Hematopoietic multipotent progenitor cell treated with erythropoietin and hydrocortisone succinate and interleukin-3 and kit ligand, for 8 days (in vitro differentiated cells): ENCODE measurements at regions not wholly inside any gene's neighbourhood (a gene's known extent, or its start where the extent isn't known, plus 50 kb on each side); places are given as distances from the start of the nearest gene placed in this dataset.

ENCODE experiments used
- DNase-seq: peaks from one replicate; pipeline ENCODE4 v3.0.0-alpha.2; 2015

DNA sequence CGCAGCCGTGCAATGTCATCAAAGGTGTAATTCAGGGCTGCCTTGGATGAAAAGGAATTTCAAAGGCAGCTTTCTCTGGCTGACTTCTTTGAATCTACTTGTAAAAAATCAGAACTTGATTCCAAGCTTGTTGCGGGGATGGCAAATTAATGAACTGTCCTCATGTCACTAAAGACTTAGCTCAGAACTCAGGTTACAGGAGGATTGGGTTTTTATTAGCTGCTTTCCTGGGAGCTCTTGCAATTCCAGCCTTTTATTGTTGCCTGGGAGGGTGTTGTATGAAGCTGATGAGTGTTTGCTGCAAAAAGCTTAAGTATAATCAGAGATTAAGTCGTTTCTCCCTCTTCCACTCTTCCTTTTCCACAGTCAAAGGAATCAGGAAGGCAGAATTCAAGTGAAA lies 113.0 kb upstream of the CDH4 start:
- no peak for DNase-seq

DNA sequence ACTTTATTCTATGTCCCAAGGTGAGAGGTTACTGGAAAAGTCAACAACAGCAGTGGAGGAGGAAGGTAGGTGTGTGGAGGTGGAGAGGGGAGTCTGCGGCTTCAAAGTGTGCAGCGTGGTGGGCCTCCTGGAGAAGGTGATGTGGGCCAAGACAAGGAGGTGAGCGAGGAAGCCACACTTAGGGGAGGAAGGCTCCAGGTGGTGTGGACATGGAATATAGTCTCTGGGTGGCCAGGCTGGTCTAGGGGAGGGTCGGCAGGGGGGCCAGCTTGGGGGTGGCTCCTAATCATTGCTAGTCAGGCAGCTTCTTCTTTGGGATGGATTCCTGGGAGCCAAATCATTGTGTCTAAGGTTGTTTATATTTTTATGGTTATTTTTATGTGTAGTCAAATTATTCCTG lies 111.5 kb upstream of the CDH4 start:
- DNase-seq, result no peak

DNA sequence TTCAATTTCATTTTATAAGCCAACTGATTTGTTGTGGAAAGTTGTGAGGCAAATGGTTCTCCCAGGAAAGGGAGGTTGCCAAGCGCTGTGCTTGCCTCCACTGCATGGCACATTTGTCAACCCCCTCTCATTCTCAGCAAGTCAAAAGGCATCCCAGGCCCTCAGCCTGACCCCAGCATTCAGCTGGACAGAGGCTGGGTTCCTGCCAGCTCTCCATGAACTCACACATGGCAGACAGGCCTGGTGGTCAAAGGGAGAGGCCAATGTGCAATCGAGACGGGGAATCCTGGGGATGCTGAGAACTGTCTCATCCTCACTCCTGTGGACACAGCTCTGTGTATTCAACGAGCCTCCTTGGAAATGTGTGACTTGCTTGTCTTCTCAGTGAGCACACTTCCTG lies 106.0 kb upstream of the CDH4 start:
- no peak for DNase-seq

DNA sequence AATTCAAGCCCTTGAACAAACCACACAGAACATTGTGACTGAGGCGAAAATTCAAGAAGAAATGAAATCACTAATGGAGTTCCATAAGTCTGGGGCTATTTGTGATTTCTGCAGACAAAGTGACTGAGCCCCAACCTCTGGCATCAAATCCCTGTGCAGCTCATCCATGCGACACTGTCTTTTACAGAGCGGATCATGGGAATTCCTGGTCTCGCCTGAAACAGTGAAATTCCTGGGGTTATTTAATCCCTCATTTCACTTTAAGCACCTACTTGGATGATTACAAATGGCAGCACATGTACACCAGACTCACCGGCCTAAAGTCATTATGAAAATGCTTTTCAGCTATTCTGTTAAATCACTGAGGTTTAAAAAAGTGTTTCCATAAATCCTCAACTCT lies 102.4 kb upstream of the CDH4 start:
- DNase-seq, result no peak

DNA sequence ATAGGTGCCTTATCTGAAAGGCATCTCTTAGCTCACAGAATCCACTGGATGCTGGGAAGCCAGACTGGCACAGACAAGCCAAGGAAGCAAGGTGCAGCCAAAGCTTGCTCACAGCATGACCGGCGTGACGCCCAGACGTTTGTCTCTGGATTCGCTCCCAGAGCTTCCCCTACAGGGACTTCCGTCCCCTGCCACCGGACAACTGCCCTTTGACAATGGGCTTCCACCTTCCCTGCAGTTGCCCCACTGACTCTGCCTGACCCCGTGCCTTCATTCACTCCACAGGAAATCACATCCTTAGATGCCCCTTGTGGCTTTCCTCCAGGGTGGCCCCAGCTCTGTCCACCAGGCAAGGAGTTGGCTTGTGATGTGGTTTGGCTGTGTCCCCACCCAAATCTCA lies 94.8 kb upstream of the CDH4 start:
- DNase-seq, result no peak

DNA sequence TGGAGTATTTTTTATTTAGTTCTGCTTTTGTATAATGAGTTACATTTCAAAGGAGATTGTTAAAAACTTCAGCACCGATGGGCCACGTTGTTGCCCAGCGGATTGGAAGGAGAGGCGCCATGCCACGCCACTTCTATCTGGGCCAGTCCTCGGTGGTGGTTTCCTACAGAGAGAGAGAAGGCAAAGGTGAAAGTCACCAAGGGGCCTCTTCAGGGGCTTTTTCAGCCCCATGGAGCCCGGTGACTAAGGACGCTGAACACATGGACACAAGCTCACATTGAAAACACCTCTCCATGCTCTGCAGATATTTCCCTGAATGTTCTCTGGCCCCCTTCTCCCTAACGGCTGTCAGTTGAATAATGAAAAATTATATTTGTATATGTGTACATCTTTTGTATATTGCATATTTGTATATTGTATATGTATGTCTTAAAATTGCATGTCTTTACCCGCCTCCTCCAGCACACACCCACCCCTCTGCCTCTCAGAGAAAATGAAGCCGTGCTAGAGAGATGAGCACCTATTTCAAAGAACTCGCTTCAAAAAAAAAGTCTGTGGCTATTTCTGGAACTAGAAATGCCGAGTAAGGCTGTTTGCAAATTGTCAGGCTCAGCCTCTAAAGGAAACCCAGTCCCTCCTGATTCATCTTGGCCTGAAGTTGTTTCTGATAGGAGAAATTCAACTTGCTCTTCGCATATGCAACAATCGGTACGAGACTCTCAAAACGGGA lies 91.9 kb upstream of the CDH4 start:
- DNase-seq, result no peak

DNA sequence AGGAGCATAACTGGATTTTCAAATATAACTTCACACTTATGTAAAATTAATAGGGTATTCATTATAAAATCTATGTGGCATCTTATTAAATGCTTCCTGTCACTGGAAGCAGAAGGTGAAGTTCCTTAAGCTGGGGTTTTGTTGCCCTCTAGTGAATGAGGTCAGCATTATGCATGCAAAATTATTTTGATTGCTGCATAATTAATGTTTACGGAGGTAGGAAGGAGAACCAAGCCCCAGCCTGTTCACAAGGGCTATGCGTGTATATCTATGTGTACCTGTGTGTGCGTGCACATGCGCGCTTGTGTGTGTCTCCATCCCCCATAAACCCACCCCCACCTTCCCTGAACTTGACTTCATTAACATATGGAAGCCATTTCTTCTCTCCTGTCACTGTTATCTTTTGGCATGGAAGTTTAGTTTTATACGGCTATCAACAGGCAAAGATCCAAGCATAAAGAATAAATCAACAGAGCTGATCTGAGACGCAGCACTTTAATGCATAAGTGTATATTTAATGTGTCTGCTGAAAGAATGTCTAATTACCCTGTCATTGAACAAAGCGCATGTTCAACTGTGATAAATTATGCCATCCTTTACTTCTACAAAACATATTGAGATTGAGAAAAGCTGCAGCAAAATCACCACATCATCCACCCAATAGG lies 90.2 kb upstream of the CDH4 start:
- DNase-seq, result no peak

DNA sequence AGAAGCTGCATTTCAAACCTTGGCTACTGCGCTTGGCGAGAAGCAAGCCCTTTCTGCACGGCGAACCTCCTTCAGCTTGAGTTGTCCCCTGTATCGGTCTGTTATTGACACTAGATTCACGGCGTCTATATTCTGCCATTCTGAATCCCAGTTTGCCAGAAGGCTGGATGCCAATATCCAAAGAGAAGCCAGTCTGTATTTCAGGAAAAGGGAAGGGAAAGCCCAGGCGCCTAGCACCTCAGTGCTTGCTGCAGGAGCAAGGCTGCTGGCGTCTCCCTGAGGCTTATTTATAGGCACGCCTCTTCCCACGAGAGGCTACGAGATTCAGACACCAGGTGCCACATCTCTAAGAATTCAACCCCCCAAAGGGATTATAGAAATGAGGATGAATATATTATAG lies 89.6 kb upstream of the CDH4 start:
- DNase-seq, result no peak

DNA sequence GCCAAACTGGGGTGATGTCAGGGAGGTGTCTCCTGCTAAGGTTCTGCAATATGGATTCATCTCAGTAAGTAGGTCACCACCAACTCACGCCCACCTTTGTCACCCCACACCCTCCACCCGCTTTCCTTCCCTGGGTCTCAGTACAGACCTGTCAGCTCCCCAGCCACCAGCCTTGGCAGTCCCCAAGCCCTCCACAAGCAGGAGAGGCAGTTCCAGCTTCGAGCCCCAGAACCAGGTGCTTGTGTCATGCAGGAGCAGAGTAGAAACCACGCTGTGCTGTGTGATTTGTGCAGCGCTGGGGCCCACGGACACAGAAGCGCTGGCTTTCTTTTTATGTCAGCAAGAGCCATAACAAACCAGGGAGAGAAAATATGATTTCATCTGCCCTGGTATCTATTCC lies 89.0 kb upstream of the CDH4 start:
- DNase-seq, result no peak

DNA sequence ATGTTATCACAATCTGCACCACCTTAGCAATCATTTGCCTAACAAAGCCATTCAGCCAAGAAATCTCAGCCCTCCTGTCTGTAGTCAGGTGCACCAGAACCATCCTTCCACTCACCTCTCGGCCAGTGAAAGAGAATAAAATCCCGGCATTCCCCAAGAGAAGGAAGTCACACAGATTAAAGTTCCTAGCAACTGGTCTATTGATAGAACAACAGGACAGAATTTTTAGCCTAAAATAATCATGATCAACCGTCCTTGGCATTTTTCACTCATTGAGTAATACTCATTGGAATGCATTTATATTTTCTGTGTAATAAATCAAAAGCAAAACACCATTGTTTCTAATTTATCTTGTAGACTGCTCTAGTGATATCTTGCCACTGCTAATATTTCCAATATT lies 85.7 kb upstream of the CDH4 start:
- no peak for DNase-seq

DNA sequence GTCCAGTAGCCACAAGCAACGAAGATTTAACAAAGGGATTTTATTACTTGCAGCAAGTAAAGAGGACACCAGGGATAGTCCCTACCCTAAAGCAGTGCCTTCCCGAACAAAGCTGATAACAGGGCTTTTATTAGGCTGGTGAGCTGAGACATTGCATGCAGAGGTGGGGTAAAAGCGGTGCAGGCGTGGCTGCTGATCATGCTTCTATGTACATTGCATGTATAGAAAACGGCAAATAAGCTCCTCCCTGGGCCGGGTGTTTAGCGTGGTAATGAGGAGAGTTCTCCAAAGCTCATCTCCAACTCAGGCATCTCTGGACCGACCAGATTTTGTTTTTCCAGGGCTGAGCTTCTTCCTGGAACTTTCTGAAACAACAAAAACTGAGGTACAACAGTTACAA lies 83.5 kb upstream of the CDH4 start:
- no peak for DNase-seq

DNA sequence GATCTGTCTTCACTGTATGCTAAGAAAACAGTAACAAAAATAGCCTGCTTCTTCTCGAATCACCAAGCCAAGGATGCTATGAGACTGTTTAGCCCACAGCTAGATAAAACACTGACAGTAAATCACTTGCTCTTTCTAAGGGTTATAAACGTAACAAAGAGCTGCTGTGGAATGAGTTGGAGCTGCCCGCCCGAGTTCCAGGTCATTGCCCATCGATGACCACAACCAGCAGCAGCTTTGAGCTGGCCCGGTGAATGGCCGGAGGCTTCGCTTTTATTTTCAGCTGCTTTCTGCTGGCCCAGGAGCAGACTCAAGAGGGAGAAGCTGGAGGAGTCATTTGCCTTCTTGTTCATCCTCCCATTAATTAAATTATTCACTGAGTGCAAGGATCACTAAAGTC lies 82.2 kb upstream of the CDH4 start:
- DNase-seq, result no peak

DNA sequence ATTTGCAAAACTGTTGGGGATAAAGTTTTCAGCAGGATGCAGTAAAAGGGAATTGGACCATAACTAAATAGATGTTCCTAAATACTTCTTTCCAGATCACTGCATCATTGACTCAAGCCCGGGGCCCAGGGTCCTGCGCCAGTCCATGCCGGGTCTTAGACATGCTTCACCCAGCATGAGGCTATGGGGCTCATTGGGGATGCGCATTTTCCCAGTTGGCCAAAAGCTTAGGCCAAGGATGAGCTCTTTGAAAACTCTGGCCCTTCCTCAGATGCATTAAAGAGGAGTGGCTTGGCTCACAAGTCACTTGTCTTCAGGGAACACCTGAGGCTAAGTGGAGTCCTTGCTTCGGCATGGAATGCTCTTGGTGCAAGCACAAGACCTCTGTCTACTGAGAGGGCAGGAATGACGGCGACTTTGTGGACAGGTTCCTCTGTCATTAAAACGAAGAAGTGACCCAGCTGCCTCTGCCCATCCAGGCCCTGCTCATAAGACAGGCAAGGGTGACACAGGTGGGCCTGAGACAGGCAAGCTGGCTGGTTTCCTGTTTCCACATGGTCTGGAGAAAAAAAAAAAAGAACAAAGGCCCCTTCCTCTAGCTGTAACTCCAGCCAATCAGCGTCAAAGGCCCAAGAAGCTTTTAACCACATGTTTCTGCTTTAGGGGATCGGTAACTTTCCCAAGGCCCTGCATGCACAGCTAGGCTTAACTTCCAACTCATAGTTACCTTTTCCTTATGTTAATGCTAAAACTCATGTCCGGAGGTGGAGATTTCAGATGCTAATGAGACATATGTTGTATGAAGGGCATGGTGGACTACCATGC lies 81.4 kb upstream of the CDH4 start:
- DNase-seq, result no peak

DNA sequence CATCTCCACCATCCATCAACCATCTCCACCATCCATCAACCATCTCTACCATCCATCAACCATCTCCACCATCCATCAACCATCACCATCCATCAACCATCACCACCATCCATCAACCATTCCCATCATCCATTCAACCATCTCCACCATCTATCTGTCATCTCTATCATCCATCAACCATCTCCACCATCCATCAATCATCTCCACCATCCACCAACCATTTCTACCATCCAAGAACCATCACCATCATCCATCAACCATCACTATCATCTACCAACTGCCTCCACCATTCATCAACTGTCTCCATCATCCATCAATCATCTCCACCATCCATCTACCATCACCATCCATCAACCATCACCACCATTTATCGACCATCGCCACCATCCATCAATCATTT lies 78.8 kb upstream of the CDH4 start:
- no peak for DNase-seq

DNA sequence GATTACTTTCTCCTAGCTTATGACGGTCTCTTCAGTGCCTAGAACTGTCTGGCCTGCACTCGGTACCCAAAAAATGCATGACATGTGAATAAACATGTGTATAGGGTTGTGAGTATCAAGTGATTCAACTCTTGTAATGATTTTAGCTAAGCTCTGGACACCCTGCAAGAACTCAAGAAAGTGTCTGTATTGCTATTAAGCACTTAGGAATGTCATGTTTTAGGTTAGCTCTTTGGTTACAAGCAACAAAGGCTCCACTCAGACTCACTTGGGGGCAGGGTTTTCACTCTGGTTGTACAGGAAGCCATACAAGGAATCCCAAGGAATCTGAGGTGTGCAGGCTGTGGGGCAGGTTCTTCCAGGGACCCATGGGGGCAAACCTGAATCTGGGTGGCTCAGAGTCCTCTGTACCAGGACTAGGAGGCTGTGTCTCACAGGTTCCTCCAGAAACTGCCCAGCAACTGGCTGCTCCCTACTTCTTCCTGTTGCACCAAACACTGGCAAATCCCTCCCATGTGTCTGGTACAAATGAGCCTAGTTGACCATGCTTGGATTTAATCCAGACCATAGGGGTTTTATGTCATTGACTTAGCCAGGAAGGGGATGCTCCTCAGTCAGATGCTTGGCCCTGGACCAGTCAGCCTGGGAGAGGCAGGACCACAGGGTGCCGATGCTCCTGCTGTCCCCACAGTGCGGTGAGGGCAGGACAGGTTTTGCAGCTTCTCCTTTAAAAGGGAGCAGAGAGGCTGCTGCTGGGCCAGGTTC lies 77.9 kb upstream of the CDH4 start:
- DNase-seq, result no peak

DNA sequence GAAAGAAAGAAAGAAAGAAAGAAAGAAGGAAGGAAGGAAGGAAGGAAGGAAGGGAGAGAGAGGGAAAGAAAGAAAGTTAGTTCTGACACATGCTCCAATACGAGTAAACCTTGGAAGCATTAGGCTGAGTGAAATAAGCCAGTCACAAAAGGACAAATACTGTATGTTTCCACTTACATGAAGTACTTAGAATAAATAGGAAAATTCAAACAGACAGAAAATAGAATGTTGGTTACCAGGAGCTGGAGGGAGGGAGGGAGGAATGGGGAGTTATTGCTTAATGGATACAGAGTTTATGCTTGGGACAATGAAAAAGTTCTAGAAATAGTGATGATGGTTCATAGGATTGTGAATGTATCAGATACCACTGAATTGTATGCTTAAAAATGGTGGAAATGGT lies 75.2 kb upstream of the CDH4 start:
- DNase-seq, result no peak

DNA sequence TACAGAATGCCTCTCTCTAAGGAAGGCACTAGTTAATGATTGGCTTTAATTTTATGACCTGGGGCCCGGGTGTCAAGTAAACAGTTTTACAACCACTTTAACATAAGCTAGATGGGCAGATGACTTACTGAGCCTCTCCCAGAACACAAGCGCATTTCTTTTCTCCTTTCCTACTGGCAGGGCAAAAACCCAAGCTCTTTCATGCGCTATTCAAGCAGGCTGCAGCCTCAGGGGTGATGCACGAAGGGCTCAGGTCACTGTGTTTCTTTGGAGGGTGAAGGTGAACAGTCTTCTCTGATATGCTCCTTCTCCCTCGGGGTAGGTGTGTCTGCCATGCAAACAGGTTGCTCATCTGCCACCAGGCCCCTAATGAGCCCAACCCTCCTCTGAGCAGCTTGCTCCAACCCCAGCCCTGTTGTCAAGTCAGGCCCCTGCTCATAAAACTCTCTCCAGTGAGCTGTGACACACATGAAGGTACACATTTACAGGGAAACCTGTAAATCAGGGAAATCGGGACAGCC lies 73.5 kb upstream of the CDH4 start:
- no peak for DNase-seq

DNA sequence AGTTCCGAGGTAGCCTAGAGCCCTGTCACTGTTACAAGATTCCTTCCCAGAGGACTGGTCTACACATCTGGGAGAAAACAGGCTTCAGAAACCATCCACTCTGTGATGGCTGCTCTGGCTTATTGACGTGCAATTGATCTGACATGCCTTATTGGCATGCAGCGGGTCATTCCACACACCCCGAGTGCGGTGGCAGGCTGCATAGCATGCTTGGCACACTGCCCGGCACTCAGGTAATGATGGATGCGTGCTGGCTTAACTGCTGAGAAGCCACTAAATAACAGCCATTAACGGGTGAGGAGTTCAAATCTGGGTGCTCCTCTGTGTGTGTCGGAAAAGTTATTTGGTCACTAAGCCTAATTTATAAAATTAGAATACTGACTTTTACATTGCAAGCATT lies 67.9 kb upstream of the CDH4 start:
- no peak for DNase-seq

DNA sequence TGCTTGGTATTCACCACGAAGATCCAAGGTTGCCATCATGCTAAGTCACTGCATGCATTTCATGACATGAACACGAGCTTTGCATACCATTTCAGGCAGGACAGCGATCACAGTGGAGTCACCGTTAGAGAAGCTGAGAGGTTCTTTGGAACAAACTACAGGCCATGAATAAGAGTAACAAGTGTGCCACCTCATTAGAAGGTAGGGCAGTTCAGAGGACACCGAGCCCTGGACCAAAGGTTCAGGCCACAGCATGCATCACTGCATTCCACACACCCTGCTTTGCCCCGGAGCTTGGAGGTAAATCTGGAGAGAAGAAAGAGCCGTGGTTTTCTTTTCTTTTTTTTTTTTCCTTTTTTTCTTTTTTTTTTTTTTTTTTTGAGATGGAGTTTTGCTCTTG lies 66.9 kb upstream of the CDH4 start:
- DNase-seq, result no peak

DNA sequence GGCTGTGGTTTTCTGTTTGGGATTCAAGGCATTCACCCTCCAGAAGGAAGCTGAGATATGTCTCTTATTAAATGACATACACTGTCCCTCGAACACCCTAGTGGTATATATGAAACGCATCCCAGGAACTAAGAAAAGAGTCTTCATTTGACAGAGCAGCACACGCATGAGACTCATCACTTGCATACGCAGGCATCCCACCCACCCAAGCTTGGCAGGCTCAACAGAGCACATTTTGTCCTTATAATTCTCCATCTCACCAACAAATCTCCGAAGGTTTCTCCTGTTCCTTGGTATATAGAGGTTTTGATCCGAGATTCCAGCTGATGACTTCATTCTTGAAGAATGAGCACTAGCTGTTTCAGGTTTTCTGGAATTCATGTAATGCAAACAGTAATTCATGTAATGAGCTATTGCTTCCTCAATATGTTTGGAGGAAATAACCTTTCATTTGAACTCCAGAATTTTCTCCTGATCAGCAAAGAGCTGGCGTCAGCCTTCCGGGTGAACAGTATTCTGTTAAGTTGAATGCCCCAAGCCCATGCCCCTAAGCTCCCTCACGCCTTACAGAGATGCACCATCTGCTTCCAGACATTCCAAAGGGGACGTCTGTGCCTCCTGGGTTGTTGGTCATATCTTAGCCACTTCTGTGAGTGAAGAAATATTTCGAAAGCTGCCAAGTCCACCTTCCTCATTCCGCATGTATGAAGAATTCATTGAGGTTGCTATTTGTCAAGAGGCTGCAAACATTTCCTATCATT lies 66.0 kb upstream of the CDH4 start:
- no peak for DNase-seq

DNA sequence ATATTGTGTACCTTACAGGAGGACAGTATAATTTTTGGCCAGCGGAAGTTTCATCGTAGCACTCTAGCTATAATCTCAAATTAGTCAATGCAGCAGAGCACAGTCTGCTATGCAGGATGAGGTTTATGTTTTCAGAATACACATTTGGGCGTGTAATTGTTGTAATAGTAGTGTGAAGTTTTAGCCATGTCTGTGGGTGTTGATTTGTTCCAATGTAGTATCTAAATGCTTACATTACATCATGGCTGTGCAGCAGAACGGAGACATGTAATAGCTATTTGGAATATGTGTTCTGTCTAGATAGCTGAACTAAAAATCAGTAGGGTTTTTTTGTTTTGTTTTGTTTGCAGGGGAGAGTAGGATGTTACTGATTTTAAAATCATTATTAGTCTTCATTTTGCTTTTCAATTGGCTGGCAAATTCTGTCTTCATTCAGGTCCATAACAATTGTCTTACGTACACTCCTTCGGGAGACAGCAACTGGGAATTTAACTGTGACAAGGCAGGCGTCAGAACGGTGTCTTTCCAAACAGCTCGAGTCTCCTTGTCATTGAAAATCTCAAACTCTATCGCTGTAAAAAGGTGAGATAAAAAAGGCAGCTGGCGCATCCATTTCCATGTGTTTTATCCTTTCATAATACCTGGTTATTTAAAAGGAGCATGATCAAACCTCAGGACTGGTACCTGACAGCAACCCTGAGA lies 65.1 kb upstream of the CDH4 start:
- no peak for DNase-seq

DNA sequence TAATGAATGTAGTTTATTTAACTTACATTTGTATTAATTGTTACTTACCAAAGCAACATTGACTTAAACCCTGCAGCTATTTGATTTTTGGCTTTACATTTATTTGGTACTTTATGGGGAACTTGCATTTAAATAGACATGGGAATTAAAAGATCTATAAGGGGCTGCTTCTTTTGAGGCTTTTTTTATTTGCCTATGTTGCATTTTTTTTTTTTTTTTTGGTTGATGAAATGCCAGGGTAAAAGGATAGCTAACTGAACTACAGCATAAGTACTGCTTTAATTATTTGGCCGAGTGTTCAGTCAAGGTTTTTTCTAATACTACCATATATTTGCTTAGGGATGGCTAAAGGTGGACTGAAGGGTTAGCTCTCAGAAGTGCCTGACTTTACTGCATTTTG lies 62.5 kb upstream of the CDH4 start:
- DNase-seq, result no peak
